OCI-LY7 (cell line): ENCODE measurements at regions not wholly inside any gene's neighbourhood (a gene's known extent, or its start where the extent isn't known, plus 50 kb on each side); places are given as distances from the start of the nearest gene placed in this dataset.

Source experiments
- BruUV-seq: library from RNA; stranded (reverse); fragments of 400-500 nt; replicated peaks from 2 replicates; lab custom pipeline; 2021; lab: Mats Ljungman, UMichigan
- CTCF ChIA-PET: fragments of 300-600 bp; sonication (Branson Sonifier 250); formaldehyde crosslinking; loops from one replicate; lab custom pipeline; 2022; ENCODE audit warnings: antibody characterized with exemption; ENCODE audit not compliant: unreplicated experiment; lab: Charles Lee
- POLR2A ChIA-PET: fragments of 300-600 bp; sonication (Branson Sonifier 250); formaldehyde crosslinking; loops from one replicate; lab custom pipeline; 2022; ENCODE audit warnings: antibody characterized with exemption; lab: Charles Lee
- DNase-seq: peaks from one replicate; pipeline ENCODE4 v3.0.0-alpha.2; 2015; ENCODE audit warnings: low spot score
- H2AFZ ChIP-seq: fragments of 200-600 bp; sonication (generic), shearing (Covaris generic); 2 replicates; pipeline ENCODE4 v1.6.1; 2014; ENCODE audit warnings: mild to moderate bottlenecking, antibody characterized with exemption, low read length, moderate library complexity
- H3K27ac ChIP-seq: fragments of 200-600 bp; sonication (generic); 2 replicates; pipeline ENCODE4 v1.5.1; 2014; ENCODE audit warnings: mixed run types, low read depth, mild to moderate bottlenecking, moderate library complexity, low read length, inconsistent platforms; ENCODE audit not compliant: poor library complexity, severe bottlenecking
- H3K36me3 ChIP-seq: fragments of 200-600 bp; sonication (generic); 2 replicates; pipeline ENCODE4 v1.6.1; 2014; ENCODE audit warnings: mild to moderate bottlenecking, antibody characterized with exemption, low read length, moderate library complexity, mixed read lengths; ENCODE audit not compliant: insufficient read depth
- H3K4me1 ChIP-seq: fragments of 200-600 bp; sonication (generic); 2 replicates; pipeline ENCODE4 v1.5.1; 2014; ENCODE audit warnings: mild to moderate bottlenecking, low read length; ENCODE audit not compliant: insufficient read depth, poor library complexity, severe bottlenecking
- H3K4me2 ChIP-seq: fragments of 200-600 bp; sonication (generic); 2 replicates; pipeline ENCODE4 v1.6.1; 2014; ENCODE audit warnings: mild to moderate bottlenecking, low read length
- H3K4me3 ChIP-seq: fragments of 200-600 bp; sonication (generic); 2 replicates; pipeline ENCODE4 v1.5.1; 2014; ENCODE audit warnings: mild to moderate bottlenecking, low read depth, low read length; ENCODE audit not compliant: poor library complexity, severe bottlenecking
- H3K79me2 ChIP-seq: fragments of 200-600 bp; sonication (generic); 2 replicates; pipeline ENCODE4 v1.6.1; 2016; ENCODE audit warnings: low read depth, mild to moderate bottlenecking, low read length, moderate library complexity, mixed read lengths; ENCODE audit not compliant: insufficient read depth
- H3K9me2 ChIP-seq: fragments of 200-600 bp; sonication (generic); 2 replicates; pipeline ENCODE4 v1.6.1; 2016; ENCODE audit warnings: mild to moderate bottlenecking, low read length, mixed read lengths; ENCODE audit not compliant: insufficient read depth
- H3K9me3 ChIP-seq: fragments of 200-600 bp; sonication (generic); 2 replicates; pipeline ENCODE4 v1.6.1; 2014; ENCODE audit warnings: mild to moderate bottlenecking, mixed run types, low read length, mixed read lengths
- H4K20me1 ChIP-seq: fragments of 200-600 bp; sonication (generic); 2 replicates; pipeline ENCODE4 v1.6.1; 2014; ENCODE audit warnings: mild to moderate bottlenecking, antibody characterized with exemption, low read length, moderate library complexity, mixed read lengths; ENCODE audit not compliant: insufficient read depth
- EZH2phosphoT487 ChIP-seq: fragments of 200-600 bp; sonication (generic); IDR thresholded peaks from 2 replicates; pipeline ENCODE4 v1.6.1; 2018; ENCODE audit warnings: low read depth, borderline replicate concordance, mild to moderate bottlenecking, mixed run types, antibody characterized with exemption, low read length, moderate library complexity, mixed read lengths
- intact Hi-C: fragments of 100-400 bp; cut with micrococcal nuclease; formaldehyde crosslinking; loops from one replicate; pipeline ENCODE4 v1.10.0; 2022; ENCODE audit not compliant: unreplicated experiment
- TF ChIP-seq, protein P1 (sequence below): fragments of 200-600 bp; sonication (generic); conservative IDR thresholded peaks from 2 replicates; pipeline ENCODE4 v1.5.1; 2014; ENCODE audit warnings: mild to moderate bottlenecking, antibody characterized with exemption, low read length, moderate library complexity, mixed read lengths

DNA sequence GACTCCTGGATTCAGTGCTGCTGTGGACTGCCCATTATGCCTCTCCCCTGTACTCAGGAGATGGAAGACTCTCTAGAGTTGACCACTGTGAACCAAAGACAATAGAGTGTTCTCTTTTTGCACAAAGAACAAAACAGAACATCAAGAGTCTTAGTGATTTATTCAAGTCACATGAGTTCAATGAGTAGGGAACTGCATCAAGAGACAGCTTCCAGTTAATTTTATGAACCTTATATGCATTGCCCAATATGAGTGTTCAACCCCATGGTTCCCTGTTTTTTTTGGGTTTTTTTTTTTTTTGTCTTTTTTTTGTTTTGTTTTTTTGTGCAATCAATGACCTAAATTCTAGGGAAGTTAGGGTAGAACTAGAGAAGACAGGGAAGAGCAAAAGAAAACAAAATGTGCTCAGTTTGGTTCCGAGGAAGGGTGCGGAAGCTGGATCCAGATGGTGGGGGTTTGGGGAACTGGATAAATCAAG is 224.3 kb downstream of the MAFB start:
- H3K4me1 ChIP-seq, result no peaks in the 10 kb centered on the region
- no peak overlapping the region for H2AFZ ChIP-seq
- no peaks in the 10 kb centered on the region for H4K20me1 ChIP-seq
- no TSS peak for BruUV-seq
- H3K4me3 ChIP-seq, result no peak overlapping the region
- no peak overlapping the region for H3K4me2 ChIP-seq
- no peaks in the 10 kb centered on the region for H3K79me2 ChIP-seq
- intact Hi-C loops, result no loop called here
- H3K9me3 ChIP-seq, result no peaks in the 10 kb centered on the region
- TF ChIP-seq, protein P1, sequence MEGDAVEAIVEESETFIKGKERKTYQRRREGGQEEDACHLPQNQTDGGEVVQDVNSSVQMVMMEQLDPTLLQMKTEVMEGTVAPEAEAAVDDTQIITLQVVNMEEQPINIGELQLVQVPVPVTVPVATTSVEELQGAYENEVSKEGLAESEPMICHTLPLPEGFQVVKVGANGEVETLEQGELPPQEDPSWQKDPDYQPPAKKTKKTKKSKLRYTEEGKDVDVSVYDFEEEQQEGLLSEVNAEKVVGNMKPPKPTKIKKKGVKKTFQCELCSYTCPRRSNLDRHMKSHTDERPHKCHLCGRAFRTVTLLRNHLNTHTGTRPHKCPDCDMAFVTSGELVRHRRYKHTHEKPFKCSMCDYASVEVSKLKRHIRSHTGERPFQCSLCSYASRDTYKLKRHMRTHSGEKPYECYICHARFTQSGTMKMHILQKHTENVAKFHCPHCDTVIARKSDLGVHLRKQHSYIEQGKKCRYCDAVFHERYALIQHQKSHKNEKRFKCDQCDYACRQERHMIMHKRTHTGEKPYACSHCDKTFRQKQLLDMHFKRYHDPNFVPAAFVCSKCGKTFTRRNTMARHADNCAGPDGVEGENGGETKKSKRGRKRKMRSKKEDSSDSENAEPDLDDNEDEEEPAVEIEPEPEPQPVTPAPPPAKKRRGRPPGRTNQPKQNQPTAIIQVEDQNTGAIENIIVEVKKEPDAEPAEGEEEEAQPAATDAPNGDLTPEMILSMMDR, result no peak
- no peak for TF ChIP-seq EZH2phosphoT487
- CTCF ChIA-PET, result no interaction called here
- no peak overlapping the region for H3K27ac ChIP-seq
- no peak for DNase-seq
- H3K9me2 ChIP-seq, result no peaks in the 10 kb centered on the region
- no peaks in the 10 kb centered on the region for H3K36me3 ChIP-seq
- POLR2A ChIA-PET, result no interaction called here

DNA sequence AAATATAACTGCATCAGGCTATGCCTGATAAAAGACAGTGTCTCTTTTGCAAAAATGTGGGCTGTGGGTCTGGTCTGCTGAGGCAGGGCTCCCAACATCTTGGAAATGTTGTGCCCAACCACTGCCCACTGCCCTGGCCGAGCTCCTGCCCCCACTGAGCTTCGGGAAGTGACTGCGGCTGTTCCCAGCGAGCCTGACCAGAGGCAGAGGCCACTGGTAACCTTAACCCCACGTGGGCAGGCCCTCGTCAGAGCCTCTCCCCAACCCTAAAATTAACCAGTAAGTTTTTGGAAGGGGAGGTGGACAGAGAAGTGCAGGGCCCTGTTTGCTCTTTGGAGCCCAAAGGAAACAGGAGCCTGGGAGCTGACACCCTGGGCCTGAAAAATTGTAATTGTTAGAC is 225.9 kb downstream of the MAFB start:
- no peaks in the 10 kb centered on the region for H3K9me2 ChIP-seq
- H3K4me1 ChIP-seq, result no peaks in the 10 kb centered on the region
- no peak overlapping the region for H3K27ac ChIP-seq
- no peaks in the 10 kb centered on the region for H3K79me2 ChIP-seq
- BruUV-seq, result no TSS peak
- no peak overlapping the region for H3K4me3 ChIP-seq
- no peak overlapping the region for H2AFZ ChIP-seq
- intact Hi-C loops, result no loop called here
- H4K20me1 ChIP-seq, result no peaks in the 10 kb centered on the region
- CTCF ChIA-PET, result no interaction called here
- DNase-seq, result no peak
- no peaks in the 10 kb centered on the region for H3K9me3 ChIP-seq
- TF ChIP-seq, protein P1, result no peak
- no peak for TF ChIP-seq EZH2phosphoT487
- no peak overlapping the region for H3K4me2 ChIP-seq
- H3K36me3 ChIP-seq, result no peaks in the 10 kb centered on the region
- POLR2A ChIA-PET, result no interaction called here

DNA sequence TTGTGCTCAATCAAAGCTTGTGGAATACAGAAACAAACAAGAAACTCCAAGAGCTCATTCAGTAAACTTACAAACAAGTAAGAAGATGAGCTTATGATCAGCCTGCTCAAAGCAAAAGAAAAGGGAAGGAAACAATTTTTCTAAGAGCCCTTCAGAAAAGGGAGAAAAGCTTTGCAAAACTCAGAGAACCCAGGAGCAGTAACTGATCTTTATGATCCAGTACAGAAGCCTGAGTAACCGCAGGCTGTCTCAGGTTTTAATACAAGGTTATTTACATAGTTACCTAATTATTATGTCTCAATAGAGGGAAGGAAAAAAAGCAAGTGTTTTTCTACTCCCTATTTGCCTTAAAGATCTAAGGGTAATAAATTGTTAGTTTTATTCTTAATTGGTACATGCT is 226.5 kb downstream of the MAFB start:
- no peak overlapping the region for H3K4me3 ChIP-seq
- no peak overlapping the region for H3K4me2 ChIP-seq
- ChIA-PET POLR2A (no interaction called here), CTCF (no interaction called here)
- H4K20me1 ChIP-seq, result no peaks in the 10 kb centered on the region
- no TSS peak for BruUV-seq
- no peak for DNase-seq
- intact Hi-C loops, result no loop called here
- H3K9me3 ChIP-seq, result no peaks in the 10 kb centered on the region
- no peaks in the 10 kb centered on the region for H3K79me2 ChIP-seq
- H2AFZ ChIP-seq, result no peak overlapping the region
- no peak overlapping the region for H3K27ac ChIP-seq
- H3K9me2 ChIP-seq, result no peaks in the 10 kb centered on the region
- no peaks in the 10 kb centered on the region for H3K4me1 ChIP-seq
- no peaks in the 10 kb centered on the region for H3K36me3 ChIP-seq
- no peak for TF ChIP-seq EZH2phosphoT487
- TF ChIP-seq, protein P1, result no peak
